A549 (cell line): ENCODE measurements at regions not wholly inside any gene's neighbourhood (a gene's known extent, or its start where the extent isn't known, plus 50 kb on each side); places are given as distances from the start of the nearest gene placed in this dataset.
"Not testable (repeated sequence)": the region's sequence is repeated elsewhere in the genome, so short reads cannot be mapped to it uniquely, and the experiment has no call there.

Source experiments
- ATAC-seq, 2 experiments: fragments of 200-7000 bp in 1 of 2; fragments of >200 bp in 1 of 2; cut with Nextera tagmentation in 1 of 2; cut with Tn5 transposase in 1 of 2; 3 replicates each; pipeline versions ENCODE4 v1.8.0 to v1.9.1; 2018 to 2020; ENCODE audit warnings: mild to moderate bottlenecking in 1 of 2, moderate library complexity in 1 of 2
- CTCF ChIA-PET: fragments of 300-600 bp; sonication (Branson Sonifier 250); formaldehyde crosslinking; extraction: SDS; loops from one replicate; lab custom pipeline; 2021; ENCODE audit warnings: antibody characterized with exemption, inconsistent platforms; lab: Yijun Ruan, JAX
- POLR2A ChIA-PET: fragments of 350-600 bp; formaldehyde crosslinking; extraction: SDS; loops from one replicate; lab custom pipeline; 2021; ENCODE audit warnings: antibody characterized with exemption, inconsistent platforms; lab: Yijun Ruan, JAX
- DNase-seq, 2 experiments: peaks; one replicate each; pipeline versions ENCODE4 v3.0.0 to v3.0.0-alpha.2; 2011 to 2016; ENCODE audit warnings: low read depth in 1 of 2, low spot score in 1 of 2
- FAIRE-seq: peaks from 2 replicates; lab custom pipeline; 2011; peaks lifted over from hg19 to GRCh38; lab: Jason Lieb, UNC
- H3K27ac ChIP-seq, 2 experiments: fragments of >200 bp; sonication (Bioruptor Twin); formaldehyde crosslinking; 3 replicates each; pipeline ENCODE4 v1.5.1; 2016 to 2017
- H3K4me1 ChIP-seq: fragments of >200 bp; sonication (Bioruptor Twin); formaldehyde crosslinking; 3 replicates; pipeline ENCODE4 v1.6.1; 2016
- H3K4me2 ChIP-seq: fragments of >200 bp; sonication (Bioruptor Twin); formaldehyde crosslinking; 3 replicates; pipeline ENCODE4 v1.6.1; 2016
- H3K4me3 ChIP-seq: fragments of >200 bp; sonication (Bioruptor Twin); formaldehyde crosslinking; 3 replicates; pipeline ENCODE4 v1.5.1; 2016
- H3K9me3 ChIP-seq: fragments of >200 bp; sonication (Bioruptor Twin); formaldehyde crosslinking; 3 replicates; pipeline ENCODE4 v1.6.1; 2016
- BHLHE40 ChIP-seq: IDR thresholded peaks from 2 replicates; pipeline ENCODE4 v1.6.1; 2012; ENCODE audit warnings: low read depth, low read length, inconsistent platforms
- CBX2 ChIP-seq: fragments of 200-600 bp; sonication (generic); IDR thresholded peaks from 2 replicates; pipeline ENCODE4 v1.6.1; 2016; ENCODE audit warnings: low read depth, mild to moderate bottlenecking, borderline replicate concordance
- CEBPB ChIP-seq, 2 experiments: fragments of >200 bp in 1 of 2; sonication (Bioruptor Twin) in 1 of 2; formaldehyde crosslinking in 1 of 2; IDR thresholded peaks; 2 replicates each; pipeline ENCODE4 v1.6.1; 2012 to 2016
- CHD2 ChIP-seq: fragments of 150-350 bp; IDR thresholded peaks from 2 replicates; pipeline ENCODE4 v1.6.1; 2014; ENCODE audit warnings: low read length; ENCODE audit not compliant: partially characterized antibody
- CHD4 ChIP-seq: fragments of 200-600 bp; sonication (generic); IDR thresholded peaks from 2 replicates; pipeline ENCODE4 v1.6.1; 2016; ENCODE audit warnings: antibody characterized with exemption, mild to moderate bottlenecking, borderline replicate concordance
- EHMT2 ChIP-seq: fragments of 200-600 bp; sonication (generic); IDR thresholded peaks from 2 replicates; pipeline ENCODE4 v1.6.1; 2016; ENCODE audit warnings: antibody characterized with exemption, low read depth, mild to moderate bottlenecking, moderate library complexity
- FOSB ChIP-seq: fragments of 250-450 bp; sonication (Bioruptor Pico); IDR thresholded peaks from 2 replicates; pipeline ENCODE4 v1.5.0; 2020; ENCODE audit warnings: mild to moderate bottlenecking, moderate library complexity
- FOXS1 ChIP-seq: fragments of 250-450 bp; sonication (Bioruptor Pico); IDR thresholded peaks from 2 replicates; pipeline ENCODE4 v1.5.0; 2020; ENCODE audit warnings: mild to moderate bottlenecking, moderate library complexity
- HDAC2 ChIP-seq: fragments of 200-600 bp; sonication (generic); IDR thresholded peaks from 2 replicates; pipeline ENCODE4 v1.6.1; 2016
- HES2 ChIP-seq: fragments of >200 bp; sonication (Bioruptor Twin); formaldehyde crosslinking; IDR thresholded peaks from 2 replicates; pipeline ENCODE4 v1.6.1; 2016
- MAFK ChIP-seq: fragments of 450-650 bp; IDR thresholded peaks from 2 replicates; pipeline ENCODE4 v1.6.1; 2014; ENCODE audit not compliant: partially characterized antibody
- MAZ ChIP-seq: fragments of 150-350 bp; IDR thresholded peaks from 2 replicates; pipeline ENCODE4 v1.6.1; 2014; ENCODE audit warnings: antibody characterized with exemption, low read depth, low read length, borderline replicate concordance
- MYC ChIP-seq: IDR thresholded peaks from 2 replicates; pipeline ENCODE4 v1.6.1; 2012; ENCODE audit warnings: mild to moderate bottlenecking, inconsistent platforms, low read length, improper control_type of control experiment, borderline replicate concordance
- NFE2L2 ChIP-seq: fragments of 150-350 bp; conservative IDR thresholded peaks from 2 replicates; pipeline ENCODE4 v1.6.1; 2014; ENCODE audit warnings: low read length
- PHF8 ChIP-seq: fragments of 200-600 bp; sonication (generic); IDR thresholded peaks from 2 replicates; pipeline ENCODE4 v1.6.1; 2016; ENCODE audit warnings: low read depth, mild to moderate bottlenecking, antibody characterized with exemption, moderate library complexity, borderline replicate concordance
- RCOR1 ChIP-seq: fragments of 150-350 bp; IDR thresholded peaks from 2 replicates; pipeline ENCODE4 v1.6.1; 2014; ENCODE audit warnings: antibody characterized with exemption, low read length, low read depth
- SREBF2 ChIP-seq: fragments of 450-650 bp; IDR thresholded peaks from 2 replicates; pipeline ENCODE4 v1.6.1; 2014; ENCODE audit warnings: mild to moderate bottlenecking, moderate library complexity
- TP53 ChIP-seq: fragments of 250-450 bp; sonication (Bioruptor Pico); IDR thresholded peaks from 2 replicates; pipeline ENCODE4 v1.5.0; 2021; ENCODE audit warnings: mild to moderate bottlenecking, moderate library complexity
- ZFP36 ChIP-seq: fragments of 450-650 bp; IDR thresholded peaks from 2 replicates; pipeline ENCODE4 v1.6.1; 2014; ENCODE audit warnings: borderline replicate concordance; ENCODE audit not compliant: partially characterized antibody
- ZNF302 ChIP-seq: fragments of 250-450 bp; sonication (Bioruptor Pico); IDR thresholded peaks from 2 replicates; pipeline ENCODE4 v1.9.0; 2021; ENCODE audit warnings: inconsistent platforms, mild to moderate bottlenecking, moderate library complexity
- ZSCAN20 ChIP-seq: fragments of 250-450 bp; sonication (Bioruptor Pico); IDR thresholded peaks from 2 replicates; pipeline ENCODE4 v1.8.0; 2022; ENCODE audit warnings: mild to moderate bottlenecking, moderate library complexity
- WGBS: methylation state at CpG from one replicate; pipeline ENCODE4 v1.1.6; 2017; ENCODE audit errors: missing lambda C conversion rate; 5-methylcytosine and 5-hydroxymethylcytosine counted together

- FAIRE-seq = no peak
- ChIA-PET POLR2A (no interaction called here), CTCF (no interaction called here)
- DNase-seq = no peak
- TF ChIP-seq NFE2L2 = no peak
- WGBS = 0% methylated on average over 1 of the region's 1 CpG
- Histone ChIP-seq H3K27ac (no peak overlapping the region), H3K4me3 (no peak overlapping the region), H3K9me3 (no peaks in the 10 kb centered on the region), H3K4me2 (no peak overlapping the region), H3K4me1 (no peaks in the 10 kb centered on the region)
- no peak for ATAC-seq
Measured at GRCh38 chr5:90329911-90330310, 79.6 kb downstream of the CETN3 start.

- Histone ChIP-seq H3K4me1 (no peaks in the 10 kb centered on the region), H3K27ac (no peak overlapping the region), H3K4me2 (no peak overlapping the region), H3K9me3 (no peaks in the 10 kb centered on the region), H3K4me3 (no peak overlapping the region)
- FAIRE-seq = no peak
- WGBS = 34% methylated on average over 7 of the region's 7 CpGs
- ATAC-seq = no peak
- TF ChIP-seq MAZ (no peak), CBX2 (no peak), CHD4 (no peak), CHD2 (no peak), CEBPB (IDR thresholded peaks at IDR 0.05) (no peak), RCOR1 (no peak), TP53 (CRISPR knock-in tag) (no peak), ZNF302 (CRISPR knock-in tag) (no peak), EHMT2 (no peak), MYC (no peak), FOSB (no peak), FOXS1 (CRISPR knock-in tag) (no peak), PHF8 (no peak)
- ChIA-PET CTCF (no interaction called here), POLR2A (no interaction called here)
- no peak for DNase-seq
Measured at GRCh38 chr5:90326995-90327394, 82.6 kb downstream of the CETN3 start.

GRCh38 chr5:90325093-90325492 is 84.5 kb downstream of the CETN3 start:
- FAIRE-seq = no peak
- no peaks in the 10 kb centered on the region for H3K4me1 ChIP-seq
- ChIA-PET CTCF (no interaction called here), POLR2A (no interaction called here)
- TF ChIP-seq ZFP36 (no peak), BHLHE40 (no peak), ZSCAN20 (CRISPR knock-in tag) (no peak), HDAC2 (no peak), SREBF2 (no peak)
- H3K9me3 ChIP-seq = no peaks in the 10 kb centered on the region
- H3K4me2 ChIP-seq = no peak overlapping the region
- ATAC-seq = no peak
- no peak overlapping the region for H3K4me3 ChIP-seq
- 7% methylated on average over 1 of the region's 1 CpG for WGBS
- H3K27ac ChIP-seq = no peak overlapping the region
- no peak for DNase-seq

GRCh38 chr5:90320348-90320747 is 89.2 kb downstream of the CETN3 start:
- CTCF ChIA-PET, H3K4me2 ChIP-seq, POLR2A ChIA-PET: not testable (repeated sequence)

GRCh38 chr5:90312027-90312426 is 97.5 kb downstream of the CETN3 start:
- CTCF ChIA-PET = interaction anchor here (0.6 kb wide), 1 partner anchor 1172 kb away, joined by 3 read pairs; no protein-coding TSS in a partner anchor
- no peak for FAIRE-seq
- no peak for DNase-seq
- Histone ChIP-seq H3K4me1 (no peaks in the 10 kb centered on the region), H3K9me3 (no peaks in the 10 kb centered on the region), H3K4me3 (no peak overlapping the region), H3K4me2 (no peak overlapping the region), H3K27ac (no peak overlapping the region)
- ATAC-seq = no peak
- POLR2A ChIA-PET = no interaction called here
- 69% methylated on average over 2 of the region's 2 CpGs for WGBS
- no peak for TF ChIP-seq HES2
- TF ChIP-seq MAFK = peak; percentile 67

More at GRCh38 chr5:90320348-90320747, 89.2 kb downstream of the CETN3 start:
- not testable (repeated sequence) for H3K4me3 ChIP-seq, DNase-seq, ATAC-seq, FAIRE-seq, H3K27ac ChIP-seq, H3K4me1 ChIP-seq, H3K9me3 ChIP-seq
